ENCODE measurements at regions not wholly inside any gene's neighbourhood (a gene's known extent, or its start where the extent isn't known, plus 50 kb on each side); places are given as distances from the start of the nearest gene placed in this dataset.

GRCh38 chr2:180927030-180927686 is 53.2 kb upstream of the UBE2E3 start:
- no peak for DNase-seq

GRCh38 chr2:180925700-180926099 is 54.7 kb upstream of the UBE2E3 start:
- DNase-seq: no peak

- no peak for DNase-seq
Observed at GRCh38 chr2:180924063-180924462, 56.3 kb upstream of the UBE2E3 start.

GRCh38 chr2:180910831-180911665 is 69.4 kb upstream of the UBE2E3 start:
- no peak for DNase-seq

- no peak for DNase-seq
Observed at GRCh38 chr2:180907731-180908130, 72.7 kb upstream of the UBE2E3 start.

- DNase-seq: no peak
Observed at GRCh38 chr2:180905461-180905860, 74.9 kb upstream of the UBE2E3 start.

- no peak for DNase-seq
Observed at GRCh38 chr2:180905002-180905401, 75.4 kb upstream of the UBE2E3 start.

GRCh38 chr2:180901331-180901730 is 79.1 kb upstream of the UBE2E3 start:
- DNase-seq: no peak

- peak; percentile 4 for DNase-seq
Observed at GRCh38 chr2:180893752-180894151, 86.7 kb upstream of the UBE2E3 start.

- DNase-seq: peak; percentile 91
Observed at GRCh38 chr2:180892091-180892490, 88.3 kb upstream of the UBE2E3 start.

GRCh38 chr2:180891360-180891759 is 89.0 kb upstream of the UBE2E3 start:
- no peak for DNase-seq

- DNase-seq: no peak
Observed at GRCh38 chr2:180890781-180891180, 89.6 kb upstream of the UBE2E3 start.

- no peak for DNase-seq
Observed at GRCh38 chr2:180882959-180883358, 97.4 kb upstream of the UBE2E3 start.

- no peak for DNase-seq
Observed at GRCh38 chr2:180876506-180876905, 103.9 kb upstream of the UBE2E3 start.

GRCh38 chr2:180873219-180873618 is 107.2 kb upstream of the UBE2E3 start:
- no peak for DNase-seq

GRCh38 chr2:180872781-180873180 is 107.6 kb upstream of the UBE2E3 start:
- peak; percentile 47 for DNase-seq

GRCh38 chr2:180872255-180872654 is 108.2 kb upstream of the UBE2E3 start:
- DNase-seq: no peak

- no peak for DNase-seq
Observed at GRCh38 chr2:180871649-180872048, 108.8 kb upstream of the UBE2E3 start.

- DNase-seq: no peak
Observed at GRCh38 chr2:180849851-180850250, 130.6 kb upstream of the UBE2E3 start.

GRCh38 chr2:180848393-180848792 is 132.0 kb upstream of the UBE2E3 start:
- no peak for DNase-seq

GRCh38 chr2:180846756-180847472 is 133.5 kb upstream of the UBE2E3 start:
- DNase-seq: no peak

- DNase-seq: no peak
Observed at GRCh38 chr2:180842461-180842860, 137.9 kb upstream of the UBE2E3 start.

GRCh38 chr2:180840641-180841040 is 139.8 kb upstream of the UBE2E3 start:
- no peak for DNase-seq

GRCh38 chr2:180829836-180830235 is 150.6 kb upstream of the UBE2E3 start:
- DNase-seq: no peak

Measured in OCI-M1 (cell line).